Activated T-helper 9 cell treated with anti-CD3 and anti-CD28 coated beads, Interleukin-2, amount 50 U/mL, for 16 hours (primary cell): ENCODE measurements at regions not wholly inside any gene's neighbourhood (a gene's known extent, or its start where the extent isn't known, plus 50 kb on each side); places are given as distances from the start of the nearest gene placed in this dataset.
"Not testable (repeated sequence)": the region's sequence is repeated elsewhere in the genome, so short reads cannot be mapped to it uniquely, and the experiment has no call there.

ENCODE experiments used
- DNase-seq: peaks from one replicate; pipeline ENCODE4 v3.0.0-alpha.2; 2020; ENCODE audit warnings: low read depth

GRCh38 chr10:129165770-129166169, 301.3 kb upstream of the MGMT start:
- no peak for DNase-seq

GRCh38 chr10:129168660-129169059, 298.4 kb upstream of the MGMT start:
- no peak for DNase-seq

GRCh38 chr10:129169115-129169514, 297.9 kb upstream of the MGMT start:
- DNase-seq = no peak

DNA sequence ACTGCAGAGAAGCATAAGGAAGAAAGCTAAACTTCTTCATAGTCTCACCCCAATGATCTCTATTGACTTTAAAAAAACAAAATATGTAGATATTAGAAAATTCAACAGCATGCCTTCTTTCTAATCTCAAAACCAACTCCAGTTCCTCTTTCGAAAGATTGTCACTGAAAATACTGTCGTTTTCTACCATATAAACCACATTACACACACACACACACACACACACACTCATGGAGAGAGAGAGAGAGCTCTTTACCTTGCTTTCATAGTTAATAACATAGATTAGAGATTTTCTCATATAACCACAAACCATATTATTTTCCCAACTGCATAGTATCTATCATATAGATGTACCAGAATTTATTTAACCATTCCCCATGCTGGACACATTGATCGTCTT, 296.2 kb upstream of the MGMT start:
- no peak for DNase-seq

DNA sequence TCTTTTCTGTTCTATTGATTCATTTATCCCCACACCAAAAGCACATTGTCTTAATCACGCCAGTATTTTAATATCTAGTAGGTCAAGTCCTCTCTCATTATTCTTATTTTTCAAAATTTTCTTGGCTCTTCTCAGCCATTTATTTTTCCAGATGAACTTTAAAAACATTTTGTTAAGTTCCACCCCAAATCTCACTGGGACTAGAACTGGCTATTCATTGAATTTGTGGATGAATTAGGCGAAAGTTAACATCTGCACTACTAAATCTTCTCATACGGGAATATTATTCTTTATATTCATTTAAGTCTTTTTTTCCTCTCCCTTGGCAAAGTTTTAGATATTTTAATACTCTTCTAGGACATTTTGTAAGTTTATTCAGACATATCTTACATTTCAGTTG, 295.2 kb upstream of the MGMT start:
- DNase-seq = no peak

- DNase-seq = no peak
Observed at GRCh38 chr10:129174232-129175014, 292.6 kb upstream of the MGMT start.

- no peak for DNase-seq
Observed at GRCh38 chr10:129179245-129179971, 287.6 kb upstream of the MGMT start.

GRCh38 chr10:129179972-129180678, 286.9 kb upstream of the MGMT start:
- no peak for DNase-seq

DNA sequence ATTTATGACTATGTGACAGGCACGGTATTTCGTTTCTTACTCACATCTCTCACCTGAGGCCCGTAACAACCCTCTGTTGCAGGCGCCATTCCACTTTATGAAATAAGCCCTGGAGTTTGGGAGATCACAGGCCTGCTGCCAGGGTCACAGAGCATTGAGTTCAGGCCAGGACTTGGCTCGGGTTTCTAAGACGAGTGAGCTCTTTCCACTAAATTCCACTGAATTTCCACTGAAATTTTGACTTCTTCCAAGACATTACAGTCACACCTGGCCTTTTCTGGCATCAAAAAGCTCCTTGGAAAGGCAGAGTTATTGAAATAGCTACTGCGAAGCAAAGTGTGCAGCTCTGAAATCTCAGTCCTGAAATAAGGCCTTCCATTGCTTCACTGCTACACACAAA, 282.8 kb upstream of the MGMT start:
- DNase-seq = no peak

DNA sequence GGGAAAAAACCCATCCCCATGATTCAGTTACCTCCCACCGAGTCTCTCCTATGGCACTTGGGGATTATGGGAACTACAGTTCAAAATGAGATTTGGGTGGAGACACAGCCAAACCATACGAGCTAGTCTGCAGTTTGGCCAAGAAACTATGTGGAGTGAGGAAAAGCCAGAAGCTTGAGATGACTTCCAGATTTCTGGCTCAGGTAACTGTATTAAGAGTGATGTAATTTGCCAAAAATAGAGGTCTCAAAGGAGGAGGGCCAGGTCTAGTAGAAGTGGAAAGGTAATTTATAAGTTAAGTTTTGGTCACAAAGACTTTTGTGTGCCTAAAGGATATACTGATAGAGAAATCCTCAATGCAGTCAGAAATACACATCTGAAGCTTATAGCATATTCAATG, 279.7 kb upstream of the MGMT start:
- DNase-seq = no peak

GRCh38 chr10:129191797-129192196, 275.2 kb upstream of the MGMT start:
- DNase-seq = no peak

GRCh38 chr10:129192344-129193128, 274.5 kb upstream of the MGMT start:
- DNase-seq = no peak

DNA sequence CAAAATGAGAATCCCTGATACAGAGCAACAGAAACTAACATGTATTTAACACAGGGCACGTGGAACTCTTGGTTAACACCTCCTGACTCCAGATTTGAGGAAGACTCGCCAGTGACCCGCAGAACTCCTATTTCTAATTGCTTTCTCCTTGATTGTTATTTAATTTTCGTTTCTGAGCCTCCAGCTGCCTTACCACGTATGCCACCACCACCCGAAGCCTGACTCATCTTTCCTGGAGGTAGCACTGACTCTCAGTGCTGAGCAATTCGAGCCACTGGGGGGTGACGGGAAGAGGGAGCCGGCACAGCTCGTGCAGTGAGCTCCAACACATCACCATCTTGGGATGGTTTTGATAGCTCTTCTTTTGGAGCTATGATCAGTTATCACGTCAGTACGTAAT, 273.9 kb upstream of the MGMT start:
- DNase-seq = no peak

- no peak for DNase-seq
Observed at GRCh38 chr10:129194181-129194870, 272.7 kb upstream of the MGMT start.

DNA sequence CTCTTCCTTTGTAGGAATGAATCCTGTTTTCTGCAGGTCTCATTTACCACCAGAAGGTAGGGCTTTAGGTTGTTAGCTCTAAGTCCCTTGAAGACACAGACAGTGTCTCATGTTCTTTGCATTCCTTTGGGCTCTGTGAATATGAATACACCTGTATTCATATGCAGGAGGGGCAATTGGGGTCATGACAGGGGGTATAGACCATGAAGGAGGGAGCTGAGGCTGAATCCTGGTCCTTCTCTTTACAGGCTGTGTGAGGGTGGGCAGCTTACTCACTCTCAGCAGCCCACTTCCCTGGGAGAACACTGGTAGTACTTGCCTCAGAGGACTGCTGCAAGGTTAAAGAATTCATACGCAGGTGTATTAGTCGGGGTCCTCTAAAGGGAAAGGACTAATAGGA, 267.2 kb upstream of the MGMT start:
- DNase-seq = no peak

GRCh38 chr10:129203819-129204218, 263.2 kb upstream of the MGMT start:
- no peak for DNase-seq

- no peak for DNase-seq
Observed at GRCh38 chr10:129207297-129207696, 259.7 kb upstream of the MGMT start.

DNA sequence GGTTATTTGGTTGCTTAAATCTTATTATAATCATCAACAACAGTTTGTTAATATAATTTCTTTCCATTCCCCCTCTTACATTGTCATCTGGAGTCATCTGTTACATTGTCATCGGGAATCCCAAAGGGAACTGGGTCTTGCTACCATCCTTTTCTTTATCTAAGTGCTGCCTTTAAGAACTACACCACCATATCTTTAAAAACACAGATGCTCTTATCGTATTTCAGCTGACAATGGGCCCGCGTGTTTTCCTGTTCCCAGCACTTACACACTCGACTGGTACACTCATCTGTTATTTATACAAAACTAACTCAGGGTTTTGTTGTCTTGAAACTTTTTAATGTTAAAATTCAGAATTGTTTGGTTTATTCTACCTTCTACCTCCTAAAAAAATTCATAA, 256.2 kb upstream of the MGMT start:
- no peak for DNase-seq

DNA sequence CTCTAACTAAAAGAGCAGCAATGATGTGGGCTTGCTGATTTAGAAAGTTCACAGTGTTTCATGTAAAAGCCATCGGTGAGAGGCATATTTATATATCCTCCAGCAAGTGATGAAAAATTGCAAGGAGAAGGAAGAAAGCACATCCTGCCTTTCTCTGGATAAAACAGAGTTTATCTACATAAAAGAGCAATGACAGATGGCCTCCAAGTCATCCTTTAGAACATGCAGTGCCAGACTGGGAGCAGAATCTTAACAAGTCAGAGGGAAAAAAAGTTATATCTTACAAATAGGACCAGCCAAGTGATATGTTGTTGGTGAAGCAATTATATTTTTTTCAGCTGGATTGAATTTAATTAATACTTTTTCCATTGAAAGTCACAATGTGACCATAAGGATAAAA, 253.8 kb upstream of the MGMT start:
- no peak for DNase-seq

GRCh38 chr10:129213996-129214395, 253.0 kb upstream of the MGMT start:
- DNase-seq = not testable (repeated sequence)

- no peak for DNase-seq
Observed at GRCh38 chr10:129219364-129219763, 247.7 kb upstream of the MGMT start.

- DNase-seq = no peak
Observed at GRCh38 chr10:129222436-129222835, 244.6 kb upstream of the MGMT start.
